Fibroblast of mammary gland (primary cell): ENCODE measurements at regions not wholly inside any gene's neighbourhood (a gene's known extent, or its start where the extent isn't known, plus 50 kb on each side); places are given as distances from the start of the nearest gene placed in this dataset.

Experiments used
- DNase-seq: peaks from one replicate; pipeline ENCODE4 v3.0.0-alpha.2; 2010; ENCODE audit warnings: low read depth
- H3K4me3 ChIP-seq: 2 replicates; pipeline ENCODE4 v1.5.1; 2011; ENCODE audit warnings: low read depth, mild to moderate bottlenecking, low read length, moderate library complexity; ENCODE audit not compliant: control insufficient read depth
- CTCF ChIP-seq: conservative IDR thresholded peaks from 2 replicates; pipeline ENCODE4 v1.5.1; 2011; ENCODE audit warnings: low read depth, low read length, inconsistent platforms; ENCODE audit not compliant: control insufficient read depth, insufficient read depth

GRCh38 chr11:69231466-69232018, 62.4 kb upstream of the MYEOV start:
- TF ChIP-seq CTCF, result no peak
- H3K4me3 ChIP-seq, result no peak overlapping the region
- DNase-seq, result no peak

GRCh38 chr11:69232821-69233743, 60.9 kb upstream of the MYEOV start:
- no peak overlapping the region for H3K4me3 ChIP-seq
- TF ChIP-seq CTCF, result no peak
- DNase-seq, result no peak

GRCh38 chr11:69233744-69234570, 60.0 kb upstream of the MYEOV start:
- TF ChIP-seq CTCF, result no peak
- H3K4me3 ChIP-seq, result no peak overlapping the region
- DNase-seq, result no peak

- no peak for TF ChIP-seq CTCF
- H3K4me3 ChIP-seq, result no peak overlapping the region
- no peak for DNase-seq
Measured at GRCh38 chr11:69234740-69235710, 58.9 kb upstream of the MYEOV start.

GRCh38 chr11:69238573-69239351, 55.2 kb upstream of the MYEOV start:
- no peak for TF ChIP-seq CTCF
- no peak for DNase-seq

GRCh38 chr11:69239641-69240040, 54.3 kb upstream of the MYEOV start:
- no peak overlapping the region for H3K4me3 ChIP-seq
- TF ChIP-seq CTCF, result no peak
- DNase-seq, result no peak

More at GRCh38 chr11:69238573-69239351, 55.2 kb upstream of the MYEOV start:
- H3K4me3 ChIP-seq, result no peak overlapping the region
